Stimulated activated CD4-positive, alpha-beta T cell treated with anti-CD3 and anti-CD28 coated beads, Interleukin-1b, Interleukin-23, amount 100 ng/mL, for 4 hours (primary cell): ENCODE measurements at regions not wholly inside any gene's neighbourhood (a gene's known extent, or its start where the extent isn't known, plus 50 kb on each side); places are given as distances from the start of the nearest gene placed in this dataset.
A peak's percentile ranks its signal among the peaks of the same experiment; 100 is the strongest.

Experiments
- DNase-seq, 2 donors: peaks; one replicate each; pipeline ENCODE4 v3.0.0-alpha.2; 2020; ENCODE audit warnings: low read depth in 2 of 2

- no peak for DNase-seq
Measured at GRCh38 chr21:36628761-36629460, 70.0 kb upstream of the SIM2 start.

GRCh38 chr21:36630485-36631206 is 68.3 kb upstream of the SIM2 start:
- peak; percentile 40 to 63 for DNase-seq

- DNase-seq: no peak
Measured at GRCh38 chr21:36636016-36636415, 62.9 kb upstream of the SIM2 start.

- no peak for DNase-seq
Measured at GRCh38 chr21:36636439-36636838, 62.5 kb upstream of the SIM2 start.

- no peak for DNase-seq
Measured at GRCh38 chr21:36639769-36640168, 59.1 kb upstream of the SIM2 start.

GRCh38 chr21:36640174-36640720 is 58.7 kb upstream of the SIM2 start:
- no peak for DNase-seq

GRCh38 chr21:36640721-36641244 is 58.1 kb upstream of the SIM2 start:
- DNase-seq: no peak

- DNase-seq: no peak
Measured at GRCh38 chr21:36641346-36641745, 57.6 kb upstream of the SIM2 start.

GRCh38 chr21:36641886-36642285 is 57.0 kb upstream of the SIM2 start:
- no peak for DNase-seq

GRCh38 chr21:36642777-36643176 is 56.1 kb upstream of the SIM2 start:
- no peak for DNase-seq

- DNase-seq: no peak
Measured at GRCh38 chr21:36643374-36644250, 55.3 kb upstream of the SIM2 start.

- DNase-seq: no peak
Measured at GRCh38 chr21:36646011-36646410, 52.9 kb upstream of the SIM2 start.

GRCh38 chr21:36646645-36647044 is 52.3 kb upstream of the SIM2 start:
- no peak for DNase-seq

GRCh38 chr21:36647279-36648093 is 51.4 kb upstream of the SIM2 start:
- DNase-seq: no peak
